ENCODE measurements at regions not wholly inside any gene's neighbourhood (a gene's known extent, or its start where the extent isn't known, plus 50 kb on each side); places are given as distances from the start of the nearest gene placed in this dataset.

GRCh38 chr6:137808191-137808590 lies 58.9 kb upstream of the TNFAIP3 start:
- peak overlapping the region; percentile 62; the same call in 1 of the 2 replicates for H3K4ac ChIP-seq (ENCODE audit: low read depth, low read length)
- H2BK20ac ChIP-seq (ENCODE audit: low read depth, low read length), result 0 out of 2 replicates have a peak overlapping the region, but pooled peaks have one; percentile 6
- no peak overlapping the region for H3K23ac ChIP-seq (ENCODE audit: low read depth, low read length)
- BruUV-seq (replicated peaks), result no TSS peak
- H2BK15ac ChIP-seq (ENCODE audit: low read depth, low read length), result no peak overlapping the region
- POLR2A ChIA-PET (ENCODE audit: unreplicated experiment), result no interaction called here
- H3K36me3 ChIP-seq (ENCODE audit: control insufficient read depth, insufficient read depth, low read length), result no peaks in the 10 kb centered on the region
- H4K91ac ChIP-seq (ENCODE audit: insufficient read depth, low read depth, low read length), result peak overlapping the region; percentile 52; the same call in 1 of the 2 replicates
- DNase-seq (peak; percentile 80), ATAC-seq (ENCODE audit: low read depth) (peak; percentile 37; the same call in 1 of the 2 replicates)
- no peak overlapping the region for H3K4me2 ChIP-seq (ENCODE audit: low read depth, low read length)
- no peak overlapping the region; the same call in 1 of the 2 replicates for H4K5ac ChIP-seq (ENCODE audit: low read depth, low read length)
- intact Hi-C loops (cut with micrococcal nuclease) (no loop called here), in situ Hi-C loops (cut with MboI; ENCODE audit: low sequenced_read_pairs) (no loop called here), dilution Hi-C loops (cut with HindIII; ENCODE audit: low sequenced_read_pairs, unreplicated experiment) (no loop called here)
- no peak overlapping the region for H2AK9ac ChIP-seq (replicated peaks; ENCODE audit: low read depth, low read length, poor library complexity)
- H3K27ac ChIP-seq (ENCODE audit: insufficient read depth, low read length), result no peak overlapping the region
- no peak overlapping the region for H3K9ac ChIP-seq (ENCODE audit: low read depth, low read length)
- no peak overlapping the region for H2AFZ ChIP-seq (replicated peaks; ENCODE audit: low read length, poor library complexity)
- no peaks in the 10 kb centered on the region for H3K9me3 ChIP-seq (ENCODE audit: control insufficient read depth, insufficient read depth, low read length)
- TF ChIP-seq FOS (IDR thresholded peaks at IDR 0.05; ENCODE audit: low read depth, low read length) (peak; percentile 68), POLR2A (IDR thresholded peaks at IDR 0.05; ENCODE audit: low read depth, low read length) (no peak), MAFK (IDR thresholded peaks at IDR 0.05; ENCODE audit: low read depth, low read length) (no peak)
- H3K27me3 ChIP-seq (ENCODE audit: control insufficient read depth, insufficient read depth, low read length), result no peaks in the 10 kb centered on the region
- H3K4me1 ChIP-seq (ENCODE audit: control insufficient read depth, insufficient read depth, low read length), result peaks cover 6% of the 10 kb centered on the region; the same call in 1 of the 2 replicates
- no peaks in the 10 kb centered on the region for H3K79me1 ChIP-seq (ENCODE audit: low read depth in 1 of 2, low read length in 2 of 2)
- no peaks in the 10 kb centered on the region for H4K20me1 ChIP-seq (ENCODE audit: insufficient read depth, low read length)
- no peak overlapping the region for H2BK5ac ChIP-seq (ENCODE audit: low read depth, low read length, poor library complexity, severe bottlenecking)
- peak overlapping the region; percentile 17; the same call in 1 of the 2 replicates for H2AK5ac ChIP-seq (ENCODE audit: low read depth, low read length)
- H3K56ac ChIP-seq (ENCODE audit: extremely low read depth, insufficient read depth, low read length), result no peak overlapping the region
- peak overlapping the region; percentile 61 to 62; a peak in 1 of 4 replicates for H4K8ac ChIP-seq (ENCODE audit: low read depth in 2 of 2, low read length in 2 of 2)
- no peak overlapping the region; the same call in 1 of the 2 replicates for H3K18ac ChIP-seq (ENCODE audit: low read depth, low read length)
- H3K4me3 ChIP-seq (ENCODE audit: insufficient read depth, low read depth, low read length), result no peak overlapping the region
- peak overlapping the region; percentile 23; the same call in 1 of the 2 replicates for H2BK120ac ChIP-seq (ENCODE audit: low read depth, low read length)
- H3K14ac ChIP-seq (replicated peaks; ENCODE audit: low read depth, low read length), result no peak overlapping the region
- H3K9me1 ChIP-seq (ENCODE audit: insufficient read depth, low read length), result peaks cover 6% of the 10 kb centered on the region
- CTCF ChIA-PET, result interaction anchor here (1.4 kb wide), 1 partner anchor 8 kb away, joined by 6 read pairs; no protein-coding TSS in a partner anchor
